HEK293 (cell line): ENCODE measurements at regions not wholly inside any gene's neighbourhood (a gene's known extent, or its start where the extent isn't known, plus 50 kb on each side); places are given as distances from the start of the nearest gene placed in this dataset.

Source experiments
- CTCF ChIA-PET: fragments of 350-600 bp; formaldehyde crosslinking; extraction: SDS; loops from one replicate; lab custom pipeline; 2021; ENCODE audit warnings: antibody characterized with exemption; lab: Yijun Ruan, JAX
- POLR2A ChIA-PET: fragments of 300-600 bp; formaldehyde crosslinking; extraction: SDS; loops from one replicate; lab custom pipeline; 2020; ENCODE audit warnings: antibody characterized with exemption, inconsistent platforms; lab: Yijun Ruan, JAX
- H3K27ac ChIP-seq: fragments of 200-500 bp; sonication (Bioruptor generic); 2 replicates; pipeline ENCODE4 v1.5.1; 2014; ENCODE audit warnings: low read depth, low read length, control low read depth, inconsistent platforms; ENCODE audit errors: extremely low read depth
- H3K36me3 ChIP-seq, 2 experiments: fragments of 200-500 bp in 1 of 2; sonication (Bioruptor generic) in 1 of 2; 1 replicate in 1 of 2; 2 replicates in 1 of 2; pipeline ENCODE4 v1.5.1; 2014 to 2017; ENCODE audit warnings: inconsistent platforms in 2 of 2, low read length in 2 of 2; ENCODE audit not compliant: control insufficient read depth in 2 of 2, insufficient read depth in 1 of 2
- H3K4me1 ChIP-seq: fragments of 200-500 bp; sonication (Bioruptor generic); 2 replicates; pipeline ENCODE4 v1.5.1; 2014; ENCODE audit warnings: mild to moderate bottlenecking, low read length, inconsistent platforms; ENCODE audit not compliant: control insufficient read depth, insufficient read depth
- H3K4me3 ChIP-seq: 2 replicates; pipeline ENCODE4 v1.5.1; 2011; ENCODE audit warnings: low read depth, mild to moderate bottlenecking, control low read depth, low read length, moderate library complexity
- H3K9me3 ChIP-seq: fragments of 200-500 bp; sonication (Bioruptor generic); 2 replicates; pipeline ENCODE4 v1.5.1; 2014; ENCODE audit warnings: low read depth, low read length, inconsistent platforms; ENCODE audit not compliant: control insufficient read depth, insufficient read depth
- KLF7 ChIP-seq: fragments of 450-650 bp; formaldehyde crosslinking; IDR thresholded peaks from 2 replicates; pipeline ENCODE4 v1.5.1; 2016; ENCODE audit warnings: missing biosample characterization, missing genetic modification characterization, borderline replicate concordance
- KLF9 ChIP-seq: fragments of 450-650 bp; formaldehyde crosslinking; IDR thresholded peaks from 2 replicates; pipeline ENCODE4 v1.5.1; 2016; ENCODE audit warnings: missing biosample characterization, missing genetic modification characterization, low read depth
- PRDM4 ChIP-seq: fragments of 450-650 bp; formaldehyde crosslinking; IDR thresholded peaks from 2 replicates; pipeline ENCODE4 v1.5.1; 2017; ENCODE audit warnings: missing biosample characterization, missing genetic modification characterization
- SALL2 ChIP-seq: fragments of 450-650 bp; formaldehyde crosslinking; IDR thresholded peaks from 2 replicates; pipeline ENCODE4 v1.5.0; 2017; ENCODE audit warnings: missing biosample characterization, mild to moderate bottlenecking, missing genetic modification characterization, borderline replicate concordance
- SP2 ChIP-seq: fragments of 450-650 bp; formaldehyde crosslinking; IDR thresholded peaks from 2 replicates; pipeline ENCODE4 v1.5.1; 2016; ENCODE audit warnings: missing biosample characterization, missing genetic modification characterization
- YY2 ChIP-seq: fragments of 450-650 bp; formaldehyde crosslinking; IDR thresholded peaks from 2 replicates; pipeline ENCODE4 v1.5.1; 2016; ENCODE audit warnings: missing biosample characterization, missing genetic modification characterization
- ZNF132 ChIP-seq: fragments of 450-650 bp; formaldehyde crosslinking; IDR thresholded peaks from 2 replicates; pipeline ENCODE4 v1.5.1; 2017; ENCODE audit warnings: missing biosample characterization, missing genetic modification characterization, borderline replicate concordance
- ZNF148 ChIP-seq: fragments of 450-650 bp; formaldehyde crosslinking; IDR thresholded peaks from 2 replicates; pipeline ENCODE4 v1.5.0; 2017; ENCODE audit warnings: missing biosample characterization, missing genetic modification characterization, borderline replicate concordance
- ZNF157 ChIP-seq: fragments of 450-650 bp; formaldehyde crosslinking; IDR thresholded peaks from 2 replicates; pipeline ENCODE4 v1.5.1; 2016; ENCODE audit warnings: missing biosample characterization, missing genetic modification characterization
- ZNF24 ChIP-seq: fragments of 450-650 bp; formaldehyde crosslinking; IDR thresholded peaks from 2 replicates; pipeline ENCODE4 v1.5.1; 2016; ENCODE audit warnings: missing biosample characterization, missing genetic modification characterization
- ZNF302 ChIP-seq: fragments of 450-650 bp; formaldehyde crosslinking; IDR thresholded peaks from 2 replicates; pipeline ENCODE4 v1.5.1; 2016; ENCODE audit warnings: missing biosample characterization, missing genetic modification characterization, low read depth
- ZNF423 ChIP-seq: fragments of 450-650 bp; formaldehyde crosslinking; IDR thresholded peaks from 2 replicates; pipeline ENCODE4 v1.5.1; 2016; ENCODE audit warnings: missing biosample characterization, missing genetic modification characterization
- ZNF518A ChIP-seq: fragments of 450-650 bp; formaldehyde crosslinking; conservative IDR thresholded peaks from 2 replicates; pipeline ENCODE4 v1.5.1; 2016; ENCODE audit warnings: low read depth, missing biosample characterization, missing genetic modification characterization
- ZNF560 ChIP-seq: fragments of 450-650 bp; formaldehyde crosslinking; IDR thresholded peaks from 2 replicates; pipeline ENCODE4 v1.5.1; 2017; ENCODE audit warnings: missing biosample characterization, missing genetic modification characterization, borderline replicate concordance
- ZNF654 ChIP-seq: fragments of 450-650 bp; formaldehyde crosslinking; IDR thresholded peaks from 2 replicates; pipeline ENCODE4 v1.5.1; 2016; ENCODE audit warnings: low read depth, missing biosample characterization, missing genetic modification characterization
- ZNF664 ChIP-seq: fragments of 450-650 bp; formaldehyde crosslinking; IDR thresholded peaks from 2 replicates; pipeline ENCODE4 v1.5.1; 2016; ENCODE audit warnings: missing biosample characterization, missing genetic modification characterization
- ZNF747 ChIP-seq: fragments of 450-650 bp; formaldehyde crosslinking; IDR thresholded peaks from 2 replicates; pipeline ENCODE4 v1.5.1; 2016; ENCODE audit warnings: missing biosample characterization, missing genetic modification characterization
- TF ChIP-seq, protein P1 (sequence below): fragments of 450-650 bp; formaldehyde crosslinking; IDR thresholded peaks from 2 replicates; pipeline ENCODE4 v1.5.1; 2016; ENCODE audit warnings: missing biosample characterization, missing genetic modification characterization

GRCh38 chr3:152961323-152961722, 126.4 kb downstream of the P2RY1 start:
- ChIA-PET CTCF (no interaction called here), POLR2A (no interaction called here)
- Histone ChIP-seq H3K4me3 (no peak overlapping the region), H3K27ac (no peak overlapping the region)
- no peak for TF ChIP-seq ZNF664 (tag by site-specific recombination)
- TF ChIP-seq ZNF654 (tag by site-specific recombination) = peak; percentile 38
- TF ChIP-seq, all 188 proteins: peak for 1
- Histone ChIP-seq H3K4me1 (no peaks in the 10 kb centered on the region), H3K36me3 (no peaks in the 10 kb centered on the region), H3K9me3 (no peaks in the 10 kb centered on the region)

- TF ChIP-seq ZNF423 (tag by site-specific recombination) (no peak), ZNF302 (tag by site-specific recombination) (no peak), PRDM4 (tag by site-specific recombination) (no peak), ZNF560 (no peak), KLF7 (tag by site-specific recombination) (no peak), ZNF518A (tag by site-specific recombination) (no peak), SALL2 (tag by site-specific recombination) (no peak), ZNF148 (tag by site-specific recombination) (no peak), KLF9 (tag by site-specific recombination) (no peak), ZNF747 (tag by site-specific recombination) (no peak), ZNF157 (no peak), ZNF132 (tag by site-specific recombination) (no peak), YY2 (tag by site-specific recombination) (no peak), ZNF24 (tag by site-specific recombination) (no peak), SP2 (tag by site-specific recombination) (no peak)
- TF ChIP-seq, protein P1, sequence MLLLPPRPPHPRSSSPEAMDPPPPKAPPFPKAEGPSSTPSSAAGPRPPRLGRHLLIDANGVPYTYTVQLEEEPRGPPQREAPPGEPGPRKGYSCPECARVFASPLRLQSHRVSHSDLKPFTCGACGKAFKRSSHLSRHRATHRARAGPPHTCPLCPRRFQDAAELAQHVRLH = no peak
- Histone ChIP-seq H3K9me3 (no peaks in the 10 kb centered on the region), H3K4me3 (no peak overlapping the region), H3K27ac (no peak overlapping the region), H3K36me3 (no peaks in the 10 kb centered on the region), H3K4me1 (no peaks in the 10 kb centered on the region)
- ChIA-PET CTCF (no interaction called here), POLR2A (no interaction called here)
Observed at GRCh38 chr3:152964911-152965609, 130.1 kb downstream of the P2RY1 start.
